Esophagus muscularis mucosa (tissue), 4 donors: ENCODE measurements at regions not wholly inside any gene's neighbourhood (a gene's known extent, or its start where the extent isn't known, plus 50 kb on each side); places are given as distances from the start of the nearest gene placed in this dataset.

Source experiments
- DNase-seq: peaks from one replicate; pipeline ENCODE4 v3.0.0-alpha.2; 2017; ENCODE audit errors: extremely low spot score
- H3K27ac ChIP-seq, 4 donors: fragments of 200-600 bp; sonication (generic); replicated peaks in 1 of 4; 1 replicate in 3 of 4; 2 replicates in 1 of 4; pipeline ENCODE4 v1.5.1; 2016 to 2019; ENCODE audit warnings: mild to moderate bottlenecking in 1 of 4
- H3K27me3 ChIP-seq, 4 donors: fragments of 200-600 bp; sonication (generic); one replicate each; pipeline versions ENCODE4 v1.5.1 to v1.6.0; 2016 to 2019
- H3K36me3 ChIP-seq, 4 donors: fragments of 200-600 bp; sonication (generic); one replicate each; pipeline ENCODE4 v1.5.1; 2016 to 2019
- H3K4me1 ChIP-seq, 4 donors: fragments of 200-600 bp; sonication (generic); one replicate each; pipeline ENCODE4 v1.5.1; 2016 to 2019
- H3K4me3 ChIP-seq, 4 donors: fragments of 200-600 bp; sonication (generic); 1 replicate in 2 of 4; 2 replicates in 2 of 4; pipeline ENCODE4 v1.5.1; 2016 to 2019; ENCODE audit warnings: mild to moderate bottlenecking in 4 of 4, moderate library complexity in 1 of 4
- H3K9me3 ChIP-seq, 4 donors: fragments of 200-600 bp; sonication (generic); 1 replicate in 3 of 4; 2 replicates in 1 of 4; pipeline ENCODE4 v1.5.1; 2016 to 2019
- EP300 ChIP-seq: sonication (generic); formaldehyde crosslinking; IDR thresholded peaks from one replicate; pipeline ENCODE4 v1.6.1; 2017; ENCODE audit warnings: antibody characterized with exemption
- POLR2A ChIP-seq: fragments of 450-650 bp; IDR thresholded peaks from one replicate; pipeline ENCODE4 v1.6.1; 2017; ENCODE audit warnings: antibody characterized with exemption, moderate library complexity, mild to moderate bottlenecking, low read depth
- POLR2AphosphoS5 ChIP-seq, 2 donors: sonication (generic); formaldehyde crosslinking; IDR thresholded peaks; one replicate each; pipeline ENCODE4 v1.6.1; 2017; ENCODE audit warnings: antibody characterized with exemption in 2 of 2
- WGBS: methylation state at CpG from one replicate; pipeline ENCODE4 v1.1.5; 2018; 5-methylcytosine and 5-hydroxymethylcytosine counted together
- intact Hi-C: fragments of 100-400 bp; cut with DNase I; formaldehyde crosslinking; loops from one replicate; pipeline ENCODE4 v1.15.1; 2023
- TF ChIP-seq, protein P1 (sequence below), 3 experiments: fragments of 200-600 bp in 2 of 3; fragments of 450-650 bp in 1 of 3; sonication (generic) in 2 of 3; IDR thresholded peaks; one replicate each; pipeline ENCODE4 v1.5.1; 2017 to 2019; ENCODE audit warnings: antibody characterized with exemption in 3 of 3, mild to moderate bottlenecking in 2 of 3, moderate library complexity in 1 of 3

DNA sequence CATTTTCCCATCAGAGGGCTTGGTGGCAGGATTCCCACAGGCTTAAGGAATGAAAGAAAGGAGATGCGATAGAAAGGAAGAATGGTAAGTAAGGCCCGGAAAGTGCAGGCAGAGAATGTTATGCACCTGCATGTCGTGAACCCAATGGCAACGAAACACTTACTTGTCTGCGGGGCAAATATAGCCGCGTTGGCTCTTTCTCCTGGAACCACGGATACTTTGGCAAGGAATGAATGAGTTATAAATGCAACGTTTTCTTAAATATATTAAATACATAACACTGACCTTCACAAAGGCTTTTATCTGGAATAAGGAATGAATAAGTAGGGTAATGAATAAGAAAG is 192.1 kb downstream of the KATNAL1 start:
- H3K36me3 ChIP-seq = no peaks in the 10 kb centered on the region
- peak overlapping the region; percentile 67 to 78 (median 72) for H3K4me3 ChIP-seq
- H3K27ac ChIP-seq = peak overlapping the region in 2 of 4 donors; percentile 31 to 68
- DNase-seq = no peak
- H3K27me3 ChIP-seq = no peaks in the 10 kb centered on the region
- intact Hi-C loops = loop anchor here (2.0 to 10.0 kb wide), 3 partner anchors 342 to 606 kb away; partner anchors contain the start of gene SLC7A1
- 23% methylated on average over 9 of the region's 9 CpGs for WGBS
- no peaks in the 10 kb centered on the region for H3K9me3 ChIP-seq
- peaks cover 22 to 57% (median 51%) of the 10 kb centered on the region in 4 donors for H3K4me1 ChIP-seq
- TF ChIP-seq POLR2AphosphoS5 (IDR thresholded peaks at IDR 0.05) (no peak), EP300 (no peak)
- TF ChIP-seq, protein P1, sequence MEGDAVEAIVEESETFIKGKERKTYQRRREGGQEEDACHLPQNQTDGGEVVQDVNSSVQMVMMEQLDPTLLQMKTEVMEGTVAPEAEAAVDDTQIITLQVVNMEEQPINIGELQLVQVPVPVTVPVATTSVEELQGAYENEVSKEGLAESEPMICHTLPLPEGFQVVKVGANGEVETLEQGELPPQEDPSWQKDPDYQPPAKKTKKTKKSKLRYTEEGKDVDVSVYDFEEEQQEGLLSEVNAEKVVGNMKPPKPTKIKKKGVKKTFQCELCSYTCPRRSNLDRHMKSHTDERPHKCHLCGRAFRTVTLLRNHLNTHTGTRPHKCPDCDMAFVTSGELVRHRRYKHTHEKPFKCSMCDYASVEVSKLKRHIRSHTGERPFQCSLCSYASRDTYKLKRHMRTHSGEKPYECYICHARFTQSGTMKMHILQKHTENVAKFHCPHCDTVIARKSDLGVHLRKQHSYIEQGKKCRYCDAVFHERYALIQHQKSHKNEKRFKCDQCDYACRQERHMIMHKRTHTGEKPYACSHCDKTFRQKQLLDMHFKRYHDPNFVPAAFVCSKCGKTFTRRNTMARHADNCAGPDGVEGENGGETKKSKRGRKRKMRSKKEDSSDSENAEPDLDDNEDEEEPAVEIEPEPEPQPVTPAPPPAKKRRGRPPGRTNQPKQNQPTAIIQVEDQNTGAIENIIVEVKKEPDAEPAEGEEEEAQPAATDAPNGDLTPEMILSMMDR (IDR thresholded peaks at IDR 0.05) = peak in 1 of 3 experiments; percentile 9

DNA sequence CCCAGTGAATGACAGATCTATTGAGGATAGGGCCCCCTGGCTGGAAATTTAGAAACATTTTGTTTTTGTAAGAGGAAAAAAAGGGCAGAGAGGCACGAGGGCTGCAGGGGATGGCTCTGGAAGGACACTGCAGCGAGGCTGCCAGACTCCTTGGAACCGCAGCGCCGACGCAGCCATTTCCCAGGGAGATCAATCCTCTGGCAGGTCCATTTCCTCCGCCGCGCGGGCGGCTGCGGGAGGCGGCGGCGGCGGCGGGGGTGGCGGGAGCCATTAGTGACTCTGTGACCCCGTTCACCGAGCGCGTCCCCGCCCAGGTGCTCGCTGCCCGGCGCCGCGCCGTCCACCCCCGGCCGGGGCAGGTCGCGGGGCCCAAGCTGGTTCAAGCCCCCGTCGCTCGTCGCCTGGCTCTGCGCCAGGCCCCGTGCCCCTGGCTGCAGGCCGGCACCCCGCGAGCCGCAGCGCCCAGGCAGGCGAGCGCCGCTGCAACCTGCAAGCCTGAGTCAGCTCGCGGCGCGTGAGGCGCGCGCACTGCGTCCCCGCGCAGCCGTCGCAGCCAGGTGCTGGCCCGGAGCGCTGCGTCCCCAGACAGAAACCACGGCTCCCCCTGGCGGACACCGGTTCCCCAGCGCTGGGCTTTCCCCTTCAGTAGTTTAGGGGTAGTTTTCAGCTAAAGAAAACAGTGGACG is 192.6 kb downstream of the KATNAL1 start:
- H3K4me3 ChIP-seq = peak overlapping the region; percentile 67 to 78 (median 72)
- H3K27me3 ChIP-seq = no peaks in the 10 kb centered on the region
- peak; percentile 95 for DNase-seq
- H3K27ac ChIP-seq = peak overlapping the region; percentile 31 to 73 (median 59)
- H3K9me3 ChIP-seq = no peaks in the 10 kb centered on the region
- H3K4me1 ChIP-seq = peaks cover 22 to 53% (median 48%) of the 10 kb centered on the region in 4 donors
- no peak for TF ChIP-seq EP300
- peak; percentile 36 to 64 for TF ChIP-seq POLR2AphosphoS5 (IDR thresholded peaks at IDR 0.05)
- no peak for TF ChIP-seq POLR2A
- TF ChIP-seq, protein P1 (IDR thresholded peaks at IDR 0.05) = peak; percentile 89 to 97 (median 92)
- H3K36me3 ChIP-seq = no peaks in the 10 kb centered on the region
- WGBS = under 1% methylated on average over 35 of the region's 67 CpGs
- intact Hi-C loops = loop anchor here (2.0 to 10.0 kb wide), 4 partner anchors 192 to 606 kb away; partner anchors contain the start of gene SLC7A1

DNA sequence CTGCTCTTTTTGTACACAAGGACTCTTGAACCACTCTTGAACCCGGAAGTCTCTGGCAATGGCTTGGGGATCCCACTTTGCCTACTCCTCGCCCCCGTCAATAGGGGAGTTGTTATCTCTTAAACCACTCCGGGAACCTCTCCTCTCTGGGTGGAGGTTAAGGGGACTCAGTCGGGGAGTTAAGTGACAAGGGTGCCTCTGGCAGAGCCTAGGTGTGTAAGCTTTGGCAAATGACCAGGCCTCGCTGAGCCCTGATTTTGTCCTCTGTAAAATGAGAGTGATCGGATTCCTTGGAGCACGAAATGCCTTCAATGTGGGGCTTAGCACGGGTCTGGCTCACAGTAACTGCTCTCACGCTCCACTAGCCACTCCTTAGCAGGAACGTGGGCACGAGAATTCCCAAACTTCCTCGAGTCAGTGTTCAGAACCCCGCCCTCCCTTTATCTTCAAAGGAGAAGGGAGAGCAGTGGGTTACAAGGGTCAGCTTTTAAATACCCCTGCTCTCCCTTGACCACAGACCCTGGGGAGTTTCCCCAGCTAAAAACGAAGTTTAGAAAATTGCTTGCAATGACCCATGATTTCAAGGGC is 193.3 kb downstream of the KATNAL1 start:
- peaks cover 22 to 46% (median 41%) of the 10 kb centered on the region in 4 donors for H3K4me1 ChIP-seq
- H3K36me3 ChIP-seq = no peaks in the 10 kb centered on the region
- WGBS = 73% methylated on average over 15 of the region's 15 CpGs
- H3K4me3 ChIP-seq = peak overlapping the region; percentile 67 to 78 (median 72)
- DNase-seq = no peak
- peak overlapping the region; percentile 31 to 73 (median 59) for H3K27ac ChIP-seq
- no peak for TF ChIP-seq POLR2A
- TF ChIP-seq, protein P1 (IDR thresholded peaks at IDR 0.05) = no peak
- no peak for TF ChIP-seq EP300
- no peak for TF ChIP-seq POLR2AphosphoS5 (IDR thresholded peaks at IDR 0.05)
- no peaks in the 10 kb centered on the region for H3K9me3 ChIP-seq
- H3K27me3 ChIP-seq = no peaks in the 10 kb centered on the region
- intact Hi-C loops = loop anchor here (2.0 to 10.0 kb wide), 5 partner anchors 192 to 605 kb away; partner anchors contain the start of gene SLC7A1

DNA sequence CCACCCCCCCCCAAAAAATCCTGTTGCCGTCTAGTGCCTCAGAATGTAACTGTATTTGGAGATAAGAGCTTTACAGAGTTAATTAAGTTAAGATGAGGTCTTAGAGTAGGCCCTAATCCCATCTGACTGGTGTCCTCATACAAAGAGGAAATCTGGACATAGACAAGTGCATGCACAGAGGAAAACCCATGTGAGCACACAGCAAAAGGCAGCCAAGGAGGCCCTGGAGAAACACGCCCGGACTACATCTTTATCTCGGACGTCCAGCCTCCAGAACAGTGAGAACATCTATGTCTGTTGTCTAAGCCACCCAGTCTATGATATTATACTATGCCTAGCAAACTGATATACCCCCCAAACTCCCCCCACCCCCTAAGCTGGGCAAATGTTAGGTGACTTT is 193.8 kb downstream of the KATNAL1 start:
- WGBS = 66% methylated on average over 5 of the region's 5 CpGs
- H3K9me3 ChIP-seq = no peaks in the 10 kb centered on the region
- H3K27me3 ChIP-seq = no peaks in the 10 kb centered on the region
- intact Hi-C loops = loop anchor here (2.0 to 10.0 kb wide), 3 partner anchors 191 to 519 kb away; partner anchors contain the start of gene SLC7A1
- peak overlapping the region; percentile 31 to 73 (median 59) for H3K27ac ChIP-seq
- TF ChIP-seq POLR2AphosphoS5 (IDR thresholded peaks at IDR 0.05) (no peak), EP300 (no peak), POLR2A (no peak)
- TF ChIP-seq, protein P1 (IDR thresholded peaks at IDR 0.05) = no peak
- no peak overlapping the region for H3K4me3 ChIP-seq
- H3K4me1 ChIP-seq = peaks cover 22 to 44% (median 40%) of the 10 kb centered on the region in 4 donors
- DNase-seq = no peak
- H3K36me3 ChIP-seq = no peaks in the 10 kb centered on the region
